ENCODE measurements at regions not wholly inside any gene's neighbourhood (a gene's known extent, or its start where the extent isn't known, plus 50 kb on each side); places are given as distances from the start of the nearest gene placed in this dataset.

- Histone ChIP-seq H3K9me3 (ENCODE audit: control insufficient read depth, insufficient read depth, low read length) (no peaks in the 10 kb centered on the region), H3K36me3 (ENCODE audit: insufficient read depth, low read length) (no peaks in the 10 kb centered on the region), H3K4me1 (ENCODE audit: insufficient read depth, low read length) (0 out of 2 replicates have a peak, but pooled peaks cover 6% of the 10 kb centered on the region), H3K9ac (ENCODE audit: low read depth, low read length) (no peak overlapping the region)
Observed at GRCh38 chr12:42819846-42820245, 230.3 kb upstream of the PRICKLE1 start.

GRCh38 chr12:42815068-42815467 lies 225.5 kb upstream of the PRICKLE1 start:
- Histone ChIP-seq H3K36me3 (ENCODE audit: insufficient read depth, low read length) (no peaks in the 10 kb centered on the region), H3K9me3 (ENCODE audit: control insufficient read depth, insufficient read depth, low read length) (no peaks in the 10 kb centered on the region), H3K9ac (ENCODE audit: low read depth, low read length) (no peak overlapping the region), H3K4me1 (ENCODE audit: insufficient read depth, low read length) (no peaks in the 10 kb centered on the region)

GRCh38 chr12:42812871-42813270 lies 223.3 kb upstream of the PRICKLE1 start:
- H3K9me3 ChIP-seq (ENCODE audit: control insufficient read depth, insufficient read depth, low read length) = no peaks in the 10 kb centered on the region
- H3K4me1 ChIP-seq (ENCODE audit: insufficient read depth, low read length) = no peaks in the 10 kb centered on the region
- no peaks in the 10 kb centered on the region for H3K36me3 ChIP-seq (ENCODE audit: insufficient read depth, low read length)
- H3K9ac ChIP-seq (ENCODE audit: low read depth, low read length) = no peak overlapping the region

- Histone ChIP-seq H3K9ac (ENCODE audit: low read depth, low read length) (no peak overlapping the region), H3K4me1 (ENCODE audit: insufficient read depth, low read length) (no peaks in the 10 kb centered on the region), H3K36me3 (ENCODE audit: insufficient read depth, low read length) (no peaks in the 10 kb centered on the region), H3K9me3 (ENCODE audit: control insufficient read depth, insufficient read depth, low read length) (no peaks in the 10 kb centered on the region)
Observed at GRCh38 chr12:42812086-42812485, 222.5 kb upstream of the PRICKLE1 start.

- no peaks in the 10 kb centered on the region for H3K4me1 ChIP-seq (ENCODE audit: insufficient read depth, low read length)
- H3K36me3 ChIP-seq (ENCODE audit: insufficient read depth, low read length) = no peaks in the 10 kb centered on the region
- no peak overlapping the region for H3K9ac ChIP-seq (ENCODE audit: low read depth, low read length)
- H3K9me3 ChIP-seq (ENCODE audit: control insufficient read depth, insufficient read depth, low read length) = no peaks in the 10 kb centered on the region
Observed at GRCh38 chr12:42810006-42810405, 220.5 kb upstream of the PRICKLE1 start.

- Histone ChIP-seq H3K9ac (ENCODE audit: low read depth, low read length) (no peak overlapping the region), H3K36me3 (ENCODE audit: insufficient read depth, low read length) (no peaks in the 10 kb centered on the region), H3K9me3 (ENCODE audit: control insufficient read depth, insufficient read depth, low read length) (no peaks in the 10 kb centered on the region), H3K4me1 (ENCODE audit: insufficient read depth, low read length) (no peaks in the 10 kb centered on the region)
Observed at GRCh38 chr12:42809226-42809625, 219.7 kb upstream of the PRICKLE1 start.

- Histone ChIP-seq H3K4me1 (ENCODE audit: insufficient read depth, low read length) (peaks cover 3% of the 10 kb centered on the region; the same call in 1 of the 2 replicates), H3K9me3 (ENCODE audit: control insufficient read depth, insufficient read depth, low read length) (no peaks in the 10 kb centered on the region), H3K36me3 (ENCODE audit: insufficient read depth, low read length) (no peaks in the 10 kb centered on the region), H3K9ac (ENCODE audit: low read depth, low read length) (no peak overlapping the region)
Observed at GRCh38 chr12:42807766-42808165, 218.2 kb upstream of the PRICKLE1 start.

GRCh38 chr12:42807251-42807650 lies 217.7 kb upstream of the PRICKLE1 start:
- Histone ChIP-seq H3K4me1 (ENCODE audit: insufficient read depth, low read length) (peaks cover 9% of the 10 kb centered on the region; the same call in 1 of the 2 replicates), H3K36me3 (ENCODE audit: insufficient read depth, low read length) (no peaks in the 10 kb centered on the region), H3K9ac (ENCODE audit: low read depth, low read length) (no peak overlapping the region), H3K9me3 (ENCODE audit: control insufficient read depth, insufficient read depth, low read length) (no peaks in the 10 kb centered on the region)

GRCh38 chr12:42804928-42805327 lies 215.4 kb upstream of the PRICKLE1 start:
- Histone ChIP-seq H3K36me3 (ENCODE audit: insufficient read depth, low read length) (no peaks in the 10 kb centered on the region), H3K4me1 (ENCODE audit: insufficient read depth, low read length) (peaks cover 25% of the 10 kb centered on the region), H3K9ac (ENCODE audit: low read depth, low read length) (no peak overlapping the region), H3K9me3 (ENCODE audit: control insufficient read depth, insufficient read depth, low read length) (no peaks in the 10 kb centered on the region)

- H3K9ac ChIP-seq (ENCODE audit: low read depth, low read length) = no peak overlapping the region
- H3K9me3 ChIP-seq (ENCODE audit: control insufficient read depth, insufficient read depth, low read length) = no peaks in the 10 kb centered on the region
- H3K36me3 ChIP-seq (ENCODE audit: insufficient read depth, low read length) = no peaks in the 10 kb centered on the region
- H3K4me1 ChIP-seq (ENCODE audit: insufficient read depth, low read length) = peaks cover 25% of the 10 kb centered on the region
Observed at GRCh38 chr12:42802785-42803189, 213.2 kb upstream of the PRICKLE1 start.

- Histone ChIP-seq H3K9ac (ENCODE audit: low read depth, low read length) (no peak overlapping the region), H3K36me3 (ENCODE audit: insufficient read depth, low read length) (no peaks in the 10 kb centered on the region), H3K9me3 (ENCODE audit: control insufficient read depth, insufficient read depth, low read length) (no peaks in the 10 kb centered on the region), H3K4me1 (ENCODE audit: insufficient read depth, low read length) (peaks cover 25% of the 10 kb centered on the region)
Observed at GRCh38 chr12:42801271-42801670, 211.7 kb upstream of the PRICKLE1 start.

- H3K9me3 ChIP-seq (ENCODE audit: control insufficient read depth, insufficient read depth, low read length) = no peaks in the 10 kb centered on the region
- no peaks in the 10 kb centered on the region for H3K36me3 ChIP-seq (ENCODE audit: insufficient read depth, low read length)
- peaks cover 25% of the 10 kb centered on the region for H3K4me1 ChIP-seq (ENCODE audit: insufficient read depth, low read length)
- no peak overlapping the region for H3K9ac ChIP-seq (ENCODE audit: low read depth, low read length)
Observed at GRCh38 chr12:42799966-42800365, 210.4 kb upstream of the PRICKLE1 start.

- H3K36me3 ChIP-seq (ENCODE audit: insufficient read depth, low read length) = no peaks in the 10 kb centered on the region
- H3K9me3 ChIP-seq (ENCODE audit: control insufficient read depth, insufficient read depth, low read length) = no peaks in the 10 kb centered on the region
- no peak overlapping the region for H3K9ac ChIP-seq (ENCODE audit: low read depth, low read length)
- H3K4me1 ChIP-seq (ENCODE audit: insufficient read depth, low read length) = peaks cover 25% of the 10 kb centered on the region
Observed at GRCh38 chr12:42798811-42799438, 209.4 kb upstream of the PRICKLE1 start.

- Histone ChIP-seq H3K4me1 (ENCODE audit: insufficient read depth, low read length) (peaks cover 10% of the 10 kb centered on the region), H3K9ac (ENCODE audit: low read depth, low read length) (no peak overlapping the region), H3K9me3 (ENCODE audit: control insufficient read depth, insufficient read depth, low read length) (no peaks in the 10 kb centered on the region), H3K36me3 (ENCODE audit: insufficient read depth, low read length) (no peaks in the 10 kb centered on the region)
Observed at GRCh38 chr12:42794806-42795205, 205.3 kb upstream of the PRICKLE1 start.

GRCh38 chr12:42793166-42793565 lies 203.6 kb upstream of the PRICKLE1 start:
- peaks cover 10% of the 10 kb centered on the region for H3K4me1 ChIP-seq (ENCODE audit: insufficient read depth, low read length)
- H3K9me3 ChIP-seq (ENCODE audit: control insufficient read depth, insufficient read depth, low read length) = no peaks in the 10 kb centered on the region
- no peaks in the 10 kb centered on the region for H3K36me3 ChIP-seq (ENCODE audit: insufficient read depth, low read length)
- no peak overlapping the region for H3K9ac ChIP-seq (ENCODE audit: low read depth, low read length)
